Epithelial cell of esophagus (primary cell): ENCODE measurements at regions not wholly inside any gene's neighbourhood (a gene's known extent, or its start where the extent isn't known, plus 50 kb on each side); places are given as distances from the start of the nearest gene placed in this dataset.
"Not testable (repeated sequence)": the region's sequence is repeated elsewhere in the genome, so short reads cannot be mapped to it uniquely, and the experiment has no call there.

Experiments used
- DNase-seq: peaks from one replicate; pipeline ENCODE4 v3.0.0; 2010; ENCODE audit warnings: low read depth
- H3K4me3 ChIP-seq: 2 replicates; pipeline ENCODE4 v1.5.1; 2011; ENCODE audit warnings: mild to moderate bottlenecking, low read length, control low read depth
- CTCF ChIP-seq: IDR thresholded peaks from 2 replicates; pipeline ENCODE4 v1.5.1; 2011; ENCODE audit warnings: low read depth, mild to moderate bottlenecking, low read length, control low read depth, inconsistent platforms; ENCODE audit not compliant: insufficient read depth; ENCODE audit errors: missing control alignments

GRCh38 chr5:121053055-121053985, 589.2 kb downstream of the PRR16 start:
- DNase-seq: no peak
- H3K4me3 ChIP-seq: no peak overlapping the region
- TF ChIP-seq CTCF: no peak

- no peak for TF ChIP-seq CTCF
- no peak for DNase-seq
- H3K4me3 ChIP-seq: no peak overlapping the region
Measured at GRCh38 chr5:121055586-121055985, 591.5 kb downstream of the PRR16 start.

- H3K4me3 ChIP-seq, DNase-seq: not testable (repeated sequence)
Measured at GRCh38 chr5:121064241-121064640, 600.1 kb downstream of the PRR16 start.

GRCh38 chr5:121086671-121087070, 622.6 kb downstream of the PRR16 start:
- no peak for TF ChIP-seq CTCF
- H3K4me3 ChIP-seq: no peak overlapping the region
- no peak for DNase-seq

- no peak overlapping the region for H3K4me3 ChIP-seq
- no peak for TF ChIP-seq CTCF
- no peak for DNase-seq
Measured at GRCh38 chr5:121087560-121087959, 623.5 kb downstream of the PRR16 start.

GRCh38 chr5:121088341-121088740, 624.2 kb downstream of the PRR16 start:
- no peak for TF ChIP-seq CTCF
- no peak for DNase-seq
- no peak overlapping the region for H3K4me3 ChIP-seq

GRCh38 chr5:121090822-121091221, 626.7 kb downstream of the PRR16 start:
- DNase-seq: no peak
- no peak overlapping the region for H3K4me3 ChIP-seq
- no peak for TF ChIP-seq CTCF
